Heart right ventricle (tissue), 16 donors: ENCODE measurements at regions not wholly inside any gene's neighbourhood (a gene's known extent, or its start where the extent isn't known, plus 50 kb on each side); places are given as distances from the start of the nearest gene placed in this dataset.
A peak's percentile ranks its signal among the peaks of the same experiment; 100 is the strongest.

Experiments
- ATAC-seq, 8 donors: fragments of 200-7000 bp; cut with Tn5 transposase; one replicate each; pipeline ENCODE4 v1.9.1; 2020; ENCODE audit warnings: mild to moderate bottlenecking in 8 of 8, moderate library complexity in 8 of 8, moderate number of reproducible peaks in 1 of 8
- DNase-seq, 2 donors: peaks; one replicate each; pipeline ENCODE4 v3.0.0-alpha.2; 2020
- H3K27ac ChIP-seq, 10 donors: fragments of 200-600 bp; sonication (generic) in 2 of 10; one replicate each; pipeline versions ENCODE4 v1.5.0 to v1.8.0; 2020 to 2022; ENCODE audit warnings: mild to moderate bottlenecking in 3 of 10
- H3K27me3 ChIP-seq, 7 donors: fragments of 200-600 bp; one replicate each; pipeline ENCODE4 v1.8.0; 2021 to 2022; ENCODE audit warnings: mild to moderate bottlenecking in 2 of 7
- H3K36me3 ChIP-seq, 9 donors: fragments of 200-600 bp; sonication (generic) in 1 of 9; one replicate each; pipeline versions ENCODE4 v1.5.0 to v1.8.0; 2020 to 2022; ENCODE audit warnings: mild to moderate bottlenecking in 2 of 9
- H3K4me1 ChIP-seq, 9 donors: fragments of 200-600 bp; sonication (generic) in 1 of 9; one replicate each; pipeline versions ENCODE4 v1.5.0 to v1.8.0; 2020 to 2022; ENCODE audit warnings: mild to moderate bottlenecking in 4 of 9
- H3K4me3 ChIP-seq, 10 donors: fragments of 200-600 bp; sonication (generic) in 2 of 10; one replicate each; pipeline versions ENCODE4 v1.5.0 to v1.8.0; 2020 to 2022; ENCODE audit warnings: mild to moderate bottlenecking in 7 of 10, moderate library complexity in 2 of 10
- H3K9me3 ChIP-seq, 11 donors: fragments of 200-600 bp in 10 of 11; sonication (generic) in 2 of 11; one replicate each; pipeline versions ENCODE4 v1.5.0 to v1.8.0; 2013 to 2022; ENCODE audit warnings: mild to moderate bottlenecking in 2 of 11, control low read depth in 1 of 11, moderate library complexity in 1 of 11
- CTCF ChIP-seq, 9 donors: fragments of 200-600 bp; sonication (generic) in 2 of 9; IDR thresholded peaks; one replicate each; pipeline versions ENCODE4 v1.5.0 to v1.8.0; 2021 to 2022; ENCODE audit warnings: antibody characterized with exemption in 9 of 9, mild to moderate bottlenecking in 5 of 9, moderate library complexity in 1 of 9
- WGBS, 2 donors: extraction: QIAGEN DNeasy Blood & Tissue Kit; methylation state at CpG; one replicate each; pipeline ENCODE4 v1.1.7; 2013; ENCODE audit warnings: inconsistent platforms in 1 of 2; 5-methylcytosine and 5-hydroxymethylcytosine counted together
- intact Hi-C, 10 donors: fragments of 100-400 bp; cut with DNase I; formaldehyde crosslinking; loops; one replicate each; pipeline versions ENCODE4 v1.11.1 to v1.14.2; 2022
- donor health status: Arrhythmogenic right ventricular cardiomyopathy.
- donor health status: ischemic (EF 13 %, LVEDD 7.1; RV severe dilation, severe dysfunction).
- donor health status: healthy with polysubstance abuse.
- donor health status: DM: no; HTN: yes; CAD: no.
- donor health status: DM: no; HTN: no; CAD: no.
- donor health status: ischemic (EF 25% LVEDD 6.9; RV normal size, moderate dysfunction).
- donor health status: ischemic (EF 25% LVEDD 5.7; RV mildly dilated, moderate dysfunction).
- donor health status: healthy.
- donor health status: DM: yes; HTN: yes; CAD: no.
- donor health status: Ischemic cardiomyopathy.
- donor health status: ischemic (EF 35%, LVEDD 5.7; RV mildly dilated, moderate dysfunction).
- donor health status: nonischemic (EF 11% LVEDD 7.7; RV severe dilation, severe dysfunction).
- donor health status: DM: yes; HTN: yes; CAD: no.
- donor health status: PGD.
- donor health status: ischemic (EF 29% LVEDD 5.4; RV normal size, mild dysfunction).
- donor health status: nonischemic (EF 23%, LVEDD 6.1; RV moderate dilation, normal function).

- no peak for TF ChIP-seq CTCF (IDR thresholded peaks at IDR 0.05)
- Histone ChIP-seq H3K4me1 (peaks cover 16 to 79% (median 58%) of the 10 kb centered on the region in 9 donors), H3K9me3 (no peaks in the 10 kb centered on the region), H3K27me3 (no peaks in the 10 kb centered on the region), H3K27ac (peak overlapping the region in 3 of 10 donors; percentile 6 to 24 (median 11)), H3K36me3 (no peaks in the 10 kb centered on the region), H3K4me3 (peak overlapping the region in 9 of 10 donors; percentile 21 to 45 (median 42))
- no peak for ATAC-seq
- 77 to 87% methylated on average over 17 of the region's 17 CpGs for WGBS, 2 donors
- intact Hi-C loops = loop anchor here in 8 of 10 donors (5.0 to 10.0 kb wide), 3 partner anchors 302 to 552 kb away; partner anchors contain the start of gene SOX4 (in 4 of the 8)
- peak in 1 of 2 donors; percentile 14 for DNase-seq
Measured at GRCh38 chr6:22146678-22146930, 150.2 kb downstream of the PRL start.

- intact Hi-C loops = loop anchor here in 8 of 10 donors (5.0 to 10.0 kb wide), 3 partner anchors 302 to 552 kb away; partner anchors contain the start of gene SOX4 (in 4 of the 8)
- no peaks in the 10 kb centered on the region for H3K36me3 ChIP-seq
- H3K27me3 ChIP-seq = no peaks in the 10 kb centered on the region
- peaks cover 16 to 74% (median 54%) of the 10 kb centered on the region in 9 donors for H3K4me1 ChIP-seq
- DNase-seq (no peak), ATAC-seq (peak in 3 of 8 donors; percentile 23 to 26 (median 23))
- no peaks in the 10 kb centered on the region for H3K9me3 ChIP-seq
- H3K27ac ChIP-seq = peak overlapping the region in 3 of 10 donors; percentile 6 to 66 (median 24)
- no peak for TF ChIP-seq CTCF (IDR thresholded peaks at IDR 0.05)
- H3K4me3 ChIP-seq = peak overlapping the region in 9 of 10 donors; percentile 21 to 45 (median 42)
- 46 to 68% methylated on average over 22 of the region's 22 CpGs for WGBS, 2 donors
Measured at GRCh38 chr6:22146931-22147701, 149.7 kb downstream of the PRL start.

GRCh38 chr6:22147921-22148776 lies 148.7 kb downstream of the PRL start:
- DNase-seq = peak; percentile 16 to 56
- intact Hi-C loops = loop anchor here in 8 of 10 donors (5.0 to 10.0 kb wide), 3 partner anchors 303 to 553 kb away; partner anchors contain the start of gene SOX4 (in 4 of the 8)
- no peak for TF ChIP-seq CTCF (IDR thresholded peaks at IDR 0.05)
- Histone ChIP-seq H3K27ac (peak overlapping the region in 5 of 10 donors; percentile 6 to 66 (median 23)), H3K27me3 (no peaks in the 10 kb centered on the region), H3K4me1 (peaks cover 16 to 64% (median 51%) of the 10 kb centered on the region in 9 donors), H3K9me3 (no peaks in the 10 kb centered on the region), H3K4me3 (peak overlapping the region in 5 of 10 donors; percentile 42 to 45 (median 43)), H3K36me3 (no peaks in the 10 kb centered on the region)
- WGBS, 2 donors = 33 to 37% methylated on average over 7 of the region's 7 CpGs
- peak; percentile 72 to 86 (median 82) for ATAC-seq

GRCh38 chr6:22149096-22149495 lies 147.7 kb downstream of the PRL start:
- intact Hi-C loops = loop anchor here in 8 of 10 donors (5.0 to 10.0 kb wide), 3 partner anchors 304 to 554 kb away; partner anchors contain the start of gene SOX4 (in 4 of the 8)
- H3K27ac ChIP-seq = peak overlapping the region in 1 of 10 donors; percentile 66
- no peaks in the 10 kb centered on the region for H3K9me3 ChIP-seq
- no peak for DNase-seq
- TF ChIP-seq CTCF (IDR thresholded peaks at IDR 0.05) = no peak
- ATAC-seq = no peak
- H3K4me3 ChIP-seq = no peak overlapping the region
- H3K4me1 ChIP-seq = peaks cover 16 to 64% (median 51%) of the 10 kb centered on the region in 9 donors
- WGBS, 2 donors = 11% methylated on average over 3 of the region's 3 CpGs
- H3K27me3 ChIP-seq = no peaks in the 10 kb centered on the region
- H3K36me3 ChIP-seq = no peaks in the 10 kb centered on the region
